ENCODE measurements at regions not wholly inside any gene's neighbourhood (a gene's known extent, or its start where the extent isn't known, plus 50 kb on each side); places are given as distances from the start of the nearest gene placed in this dataset.

DNA sequence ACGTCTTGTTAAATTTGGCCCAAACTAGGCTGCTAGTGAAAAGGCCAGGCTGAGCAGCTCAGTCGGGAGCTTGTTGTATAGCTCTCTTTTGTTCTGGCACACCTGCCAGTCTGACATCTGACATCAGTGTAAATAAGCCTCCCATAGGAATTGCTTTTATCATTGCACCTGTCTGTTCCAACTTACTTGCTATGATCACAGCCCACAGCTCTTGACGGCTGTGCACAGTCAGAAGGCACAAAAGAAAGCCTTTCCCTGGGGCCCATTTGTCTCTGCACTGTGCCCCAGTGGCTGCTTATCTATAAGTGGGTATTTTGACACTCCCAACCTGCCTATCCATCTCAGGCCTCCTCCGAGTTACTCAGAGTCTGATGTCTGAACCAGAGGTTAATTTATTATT is 324.5 kb downstream of the NUAK1 start:
- no peak overlapping the region for H3K27ac ChIP-seq
- no peak overlapping the region for H3K4me3 ChIP-seq

DNA sequence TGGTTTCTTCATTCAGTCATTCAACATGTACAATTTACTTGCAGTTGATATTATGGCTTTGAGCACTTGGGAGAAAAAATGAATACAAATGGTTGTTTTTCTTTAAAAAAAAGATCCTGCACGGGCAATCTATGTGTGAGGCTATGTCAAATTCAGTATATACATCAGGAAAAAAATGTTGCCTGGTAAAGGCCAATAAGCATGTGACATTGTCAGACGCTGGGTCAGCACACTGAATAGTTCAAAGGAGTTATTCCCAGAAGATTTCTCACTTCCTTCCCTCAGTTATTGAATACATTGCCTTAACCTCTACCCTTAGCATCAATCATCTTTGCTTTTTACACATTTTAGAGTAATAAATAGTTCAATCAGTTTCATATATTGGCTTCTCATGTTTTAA is 319.2 kb downstream of the NUAK1 start:
- H3K4me3 ChIP-seq, result no peak overlapping the region

DNA sequence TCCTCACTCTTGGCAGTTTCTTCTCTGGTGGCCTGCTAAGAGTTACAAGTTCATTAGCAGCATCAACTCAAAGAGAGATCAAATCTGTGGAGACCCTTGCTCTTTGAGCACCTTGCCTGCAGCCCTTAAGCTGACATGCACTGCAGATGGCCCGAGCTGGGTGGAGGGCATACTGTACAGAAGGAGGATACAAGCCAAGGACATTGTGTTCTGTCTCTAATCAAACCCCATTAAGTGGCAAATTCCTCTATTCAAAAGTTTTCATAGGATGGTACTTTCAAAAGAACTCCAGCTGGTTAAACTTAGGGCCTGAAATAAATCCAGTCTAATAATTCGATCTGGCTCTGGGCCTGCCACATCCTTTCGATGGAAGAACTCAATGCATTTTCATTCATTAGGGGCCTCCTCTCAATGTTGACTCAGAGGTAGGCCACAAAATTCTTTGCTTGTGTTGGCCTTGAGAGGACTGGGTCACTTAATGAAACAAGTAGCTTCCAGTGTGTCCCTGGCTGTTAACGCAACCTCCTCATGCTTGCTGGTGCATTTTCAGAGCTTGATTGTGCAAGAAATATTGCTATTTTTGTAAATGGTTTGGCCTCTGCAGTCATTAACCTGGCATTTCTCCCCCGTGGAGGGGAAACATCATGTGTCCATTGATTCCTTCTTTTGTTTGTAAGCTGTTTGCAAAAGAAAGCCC is 318.2 kb downstream of the NUAK1 start:
- peak overlapping the region in 5 of 21 experiments; percentile 4 to 81 (median 36) for H3K27ac ChIP-seq
- no peak overlapping the region for H3K4me3 ChIP-seq

More for the DNA sequence above, 319.2 kb downstream of the NUAK1 start:
- peak overlapping the region in 1 of 21 experiments; percentile 52 for H3K27ac ChIP-seq

DNA sequence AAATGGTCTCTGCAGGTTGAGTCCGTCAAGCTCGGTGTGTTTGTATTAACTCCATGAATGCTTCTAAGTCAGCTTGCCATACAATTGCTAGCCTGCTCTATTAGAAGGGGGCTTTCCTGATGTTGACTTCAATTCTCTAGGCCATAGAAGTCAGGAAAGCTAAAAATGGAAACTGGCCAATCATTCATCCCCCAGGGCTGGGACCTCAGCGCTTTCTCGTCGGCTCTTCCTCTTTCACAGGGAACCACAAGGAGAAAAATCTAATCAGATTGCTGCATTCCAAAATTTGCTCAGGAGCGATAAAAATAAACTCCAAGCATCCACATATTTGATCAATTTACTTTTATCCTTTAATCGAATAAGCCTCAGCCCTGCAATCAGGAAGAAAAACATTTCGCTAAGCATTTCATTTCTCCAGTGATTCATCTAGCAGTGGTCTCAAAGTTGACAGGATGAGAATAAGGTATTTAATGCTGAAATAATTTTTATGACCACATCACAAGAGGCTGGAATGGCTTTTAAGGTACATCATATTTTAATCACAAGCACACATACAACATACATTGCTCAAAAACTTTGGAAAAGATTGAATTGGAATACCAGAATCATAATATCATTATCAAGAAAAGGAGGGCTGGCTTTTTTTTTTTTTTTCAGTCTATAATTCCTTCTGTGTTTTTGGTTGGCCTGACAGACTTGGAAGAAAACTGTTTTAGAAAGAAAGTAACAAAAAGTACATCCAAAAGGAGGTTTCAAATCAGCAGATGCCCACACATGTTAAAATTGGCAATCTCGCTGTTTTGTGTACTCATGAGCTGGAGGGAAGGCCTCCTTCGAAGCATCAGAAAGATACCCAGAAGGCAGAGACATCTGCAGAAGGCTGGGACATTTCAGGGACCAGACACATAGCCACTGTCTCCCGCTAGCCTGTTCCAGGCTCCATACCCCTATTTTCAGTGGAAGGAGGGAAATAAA is 316.3 kb downstream of the NUAK1 start:
- peak overlapping the region in 6 of 21 experiments; percentile 36 to 81 (median 54) for H3K27ac ChIP-seq
- no peak overlapping the region for H3K4me3 ChIP-seq

DNA sequence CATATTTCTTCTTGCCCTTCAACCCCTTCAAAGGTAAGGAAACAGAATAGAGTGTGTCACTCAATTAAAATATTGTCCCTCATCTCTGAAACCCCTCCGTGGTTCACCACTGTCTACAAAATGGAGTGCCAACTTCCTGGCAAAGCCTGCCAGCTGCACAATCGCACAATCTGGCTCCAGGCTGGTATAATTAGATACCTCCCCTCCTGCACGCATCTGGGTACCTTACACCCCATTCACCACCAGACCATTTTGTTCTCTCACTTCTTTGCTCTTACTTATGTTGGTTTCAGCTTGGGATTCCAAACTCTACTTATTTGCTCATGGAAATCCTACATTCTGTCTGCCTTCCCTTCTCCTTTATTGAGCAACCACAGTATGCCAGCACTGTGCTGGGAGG is 314.9 kb downstream of the NUAK1 start:
- H3K4me3 ChIP-seq, result no peak overlapping the region
- H3K27ac ChIP-seq, result peak overlapping the region in 3 of 21 experiments; percentile 11 to 72 (median 56)

DNA sequence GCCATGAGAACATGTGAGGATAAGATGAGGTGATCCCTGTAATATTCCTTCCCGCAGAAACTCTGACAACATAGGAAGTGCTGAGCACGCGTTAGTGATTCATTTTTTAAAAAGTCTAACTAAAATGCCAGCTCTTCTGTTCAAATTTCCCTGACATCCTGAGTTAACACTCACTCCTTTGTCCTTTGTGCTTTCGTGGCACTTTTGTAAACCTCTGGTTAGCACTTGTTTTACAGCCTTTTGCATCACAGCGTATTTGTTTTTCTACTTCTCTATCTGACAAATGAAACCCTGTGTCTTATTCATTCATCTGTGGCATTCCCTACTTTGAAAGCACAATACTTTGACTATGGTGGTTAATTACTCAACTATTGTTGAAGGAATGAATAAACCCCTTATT is 313.6 kb downstream of the NUAK1 start:
- Histone ChIP-seq H3K4me3 (no peak overlapping the region), H3K27ac (peak overlapping the region in 3 of 21 experiments; percentile 11 to 72 (median 56))

DNA sequence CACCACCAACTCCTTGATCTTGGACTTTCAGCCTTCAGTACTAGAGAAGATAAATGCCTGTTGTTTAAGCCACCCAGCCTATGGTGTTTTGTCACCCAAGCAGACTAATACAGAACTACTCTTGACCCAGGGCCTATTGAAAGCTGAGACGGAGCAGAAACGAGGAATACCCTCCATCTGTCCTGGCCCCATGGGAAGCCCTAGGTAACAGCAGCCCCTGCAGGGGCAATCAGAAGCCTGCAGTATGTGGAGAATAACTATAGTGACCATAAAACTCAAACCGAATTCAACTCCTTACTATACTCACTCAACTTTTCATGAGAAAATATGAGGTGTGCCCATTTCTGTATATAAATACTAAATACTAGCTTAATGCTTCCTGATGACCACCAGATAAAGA is 307.4 kb downstream of the NUAK1 start:
- H3K27ac ChIP-seq, result no peak overlapping the region
- no peak overlapping the region for H3K4me3 ChIP-seq

DNA sequence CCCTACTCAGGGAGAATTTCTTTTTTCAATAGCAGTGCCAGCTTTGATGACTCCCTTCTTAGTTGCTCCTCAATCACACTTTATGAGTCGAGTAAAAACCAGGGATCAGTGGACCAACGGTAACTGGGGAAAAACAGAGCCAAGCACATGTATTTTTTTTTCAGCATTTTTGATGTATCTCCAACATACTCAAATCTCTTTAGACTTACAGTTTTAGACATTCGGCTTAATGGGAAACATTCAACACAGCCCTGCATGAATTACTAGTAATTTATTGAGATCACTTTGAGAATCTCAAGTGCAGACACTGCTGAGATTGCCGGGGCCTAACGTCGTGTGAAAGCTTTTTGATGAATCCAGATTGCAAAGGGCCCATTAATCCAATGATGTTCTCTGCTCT is 306.7 kb downstream of the NUAK1 start:
- H3K27ac ChIP-seq, result no peak overlapping the region

DNA sequence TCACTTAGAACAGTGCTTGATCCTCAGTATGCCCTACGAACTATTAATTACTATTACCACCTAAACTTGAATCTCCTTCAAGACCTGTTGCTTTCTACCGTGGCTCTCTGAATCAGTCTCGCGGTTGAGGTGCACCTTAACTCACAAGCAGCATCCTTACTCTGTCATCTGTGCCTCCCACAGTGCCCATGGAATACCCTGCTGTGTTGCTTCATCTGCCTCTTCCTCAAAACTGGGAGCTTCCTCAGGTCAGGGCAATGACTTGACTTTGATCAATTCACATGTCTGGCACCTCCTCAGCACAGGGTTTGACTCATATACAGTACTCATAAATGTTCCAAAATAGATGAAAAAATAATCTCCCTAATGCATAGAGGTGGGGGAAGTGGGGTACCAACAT is 305.9 kb downstream of the NUAK1 start:
- no peak overlapping the region for H3K27ac ChIP-seq
- H3K4me3 ChIP-seq, result no peak overlapping the region

More for the DNA sequence above, 306.7 kb downstream of the NUAK1 start:
- H3K4me3 ChIP-seq, result no peak overlapping the region

DNA sequence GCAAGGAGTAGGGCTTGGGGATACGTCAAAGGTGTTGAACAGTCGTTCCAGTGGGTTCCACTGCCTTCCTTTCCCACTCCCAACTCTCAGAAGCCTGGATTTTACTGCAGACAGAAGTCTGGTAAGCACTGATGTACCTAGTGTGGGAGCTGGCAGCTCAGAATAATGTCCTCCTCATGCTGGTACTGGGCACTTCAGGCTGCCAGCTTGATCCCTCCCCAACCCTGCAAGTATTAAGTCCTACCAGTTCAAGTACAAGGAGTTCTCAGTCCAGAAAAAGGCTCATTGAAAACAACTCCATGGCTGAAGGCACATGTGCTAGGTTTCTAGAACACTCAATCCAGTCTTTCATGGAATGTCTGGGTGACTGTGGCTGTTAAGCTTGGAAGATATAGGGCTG is 304.3 kb downstream of the NUAK1 start:
- Histone ChIP-seq H3K27ac (no peak overlapping the region), H3K4me3 (no peak overlapping the region)

DNA sequence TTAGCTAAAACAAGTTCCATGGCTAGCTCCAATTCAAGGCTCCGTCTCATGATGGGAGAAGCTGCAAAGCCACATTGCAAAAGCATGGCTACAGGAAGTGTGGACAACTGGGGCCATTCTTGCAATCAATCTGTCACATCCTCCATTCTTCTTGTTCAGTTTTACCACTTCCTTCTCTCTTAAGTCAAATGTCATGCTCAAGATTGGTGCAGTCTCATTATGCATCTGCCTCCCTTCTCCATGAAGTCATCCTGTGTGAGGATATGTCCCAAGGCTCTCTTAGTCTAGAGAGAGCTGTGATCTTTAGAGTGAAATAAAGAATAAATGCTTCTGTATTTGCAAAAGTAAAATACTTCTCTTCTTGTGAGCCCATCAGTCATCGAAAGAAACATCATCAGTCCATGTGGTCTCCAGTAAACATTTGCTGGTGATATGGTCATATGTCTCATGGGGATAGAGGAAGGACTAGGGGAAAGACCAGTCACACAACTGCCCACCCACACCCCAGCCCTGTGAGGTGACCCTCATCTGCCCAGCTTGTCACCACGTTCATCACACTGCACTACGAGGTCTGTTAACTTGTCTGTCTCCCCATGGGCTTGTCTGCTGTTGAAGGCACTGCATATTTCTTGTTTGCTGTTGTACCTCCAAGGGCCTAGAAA is 303.0 kb downstream of the NUAK1 start:
- Histone ChIP-seq H3K27ac (no peak overlapping the region), H3K4me3 (no peak overlapping the region)

DNA sequence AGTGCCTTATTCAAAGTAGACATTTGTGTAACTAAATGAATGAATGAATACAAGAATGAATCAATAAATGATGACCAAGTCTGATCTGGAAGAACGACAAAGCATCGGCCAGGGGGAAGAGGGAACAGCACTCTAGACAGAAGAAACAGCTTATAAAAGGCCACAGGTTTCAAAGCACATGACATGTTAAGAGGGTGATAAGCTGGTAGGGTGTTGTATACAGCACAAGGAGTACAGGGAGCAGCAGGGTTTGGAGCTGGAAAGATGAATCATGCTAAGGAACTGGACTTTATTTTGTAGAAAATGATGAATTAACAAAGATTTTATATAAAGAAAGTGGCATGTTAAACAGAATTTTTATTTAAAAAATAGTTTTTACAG is 302.5 kb downstream of the NUAK1 start:
- H3K4me3 ChIP-seq, result no peak overlapping the region
- H3K27ac ChIP-seq, result no peak overlapping the region

DNA sequence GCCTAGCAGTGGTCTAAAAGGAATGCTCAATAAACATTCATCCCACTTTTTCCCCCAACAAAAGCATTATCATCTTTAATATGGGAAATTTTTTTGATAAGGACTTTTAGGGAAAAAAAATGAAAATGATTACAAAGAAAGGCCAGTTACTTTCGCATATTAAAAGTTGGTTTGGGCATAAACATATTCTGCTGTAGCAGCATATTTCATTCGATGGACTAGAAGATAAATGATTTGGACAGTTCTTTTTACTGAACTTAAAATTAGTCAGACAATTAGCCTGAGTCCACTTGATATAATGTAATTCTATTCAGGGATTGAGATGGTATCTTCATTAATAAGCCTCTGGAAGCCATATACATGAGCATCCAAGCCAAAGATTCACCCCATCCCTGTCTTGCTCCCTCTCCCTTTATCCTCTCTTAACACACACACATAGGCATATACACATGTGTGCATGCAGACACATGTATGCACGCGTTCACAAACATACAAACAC is 299.1 kb downstream of the NUAK1 start:
- Histone ChIP-seq H3K4me3 (no peak overlapping the region), H3K27ac (no peak overlapping the region)

DNA sequence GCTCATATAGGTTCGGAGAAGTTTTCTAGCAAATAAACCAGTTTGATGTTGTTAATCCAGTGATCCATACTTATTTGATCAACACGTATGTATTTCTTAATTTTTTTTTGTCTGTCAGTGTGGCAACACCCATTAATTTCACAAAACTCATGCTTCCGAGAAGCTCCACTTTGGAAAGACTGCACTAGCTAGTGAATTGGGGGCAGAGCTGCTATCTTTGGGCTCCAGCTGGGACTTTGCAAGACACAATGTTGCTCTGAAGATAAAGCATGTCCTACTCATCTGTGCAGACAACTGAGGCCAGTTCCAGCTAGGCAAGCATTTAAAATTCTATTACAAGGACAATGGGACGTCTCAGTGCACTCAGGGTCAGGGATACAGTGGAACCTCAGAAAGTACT is 298.4 kb downstream of the NUAK1 start:
- H3K27ac ChIP-seq, result no peak overlapping the region
- H3K4me3 ChIP-seq, result no peak overlapping the region

DNA sequence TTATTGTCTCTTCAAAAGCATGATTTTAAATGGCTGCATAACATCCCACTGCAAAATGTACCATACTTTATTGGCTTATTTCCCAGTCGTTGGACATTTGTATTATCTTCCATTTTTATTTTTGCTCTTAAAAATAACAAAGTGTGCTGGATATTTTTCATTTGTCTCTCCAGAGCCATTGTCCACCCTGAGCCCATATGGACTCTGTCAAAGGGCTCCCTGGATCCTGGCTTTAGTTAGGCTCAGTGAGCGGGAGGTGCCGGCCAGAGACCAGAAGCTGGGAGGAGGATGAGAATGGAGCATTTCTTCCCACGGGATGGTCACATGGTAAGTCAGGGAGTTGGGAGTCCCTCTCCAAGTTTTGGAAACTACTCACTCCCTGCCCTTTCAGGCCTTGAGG is 296.9 kb downstream of the NUAK1 start:
- H3K27ac ChIP-seq, result no peak overlapping the region
- H3K4me3 ChIP-seq, result no peak overlapping the region

DNA sequence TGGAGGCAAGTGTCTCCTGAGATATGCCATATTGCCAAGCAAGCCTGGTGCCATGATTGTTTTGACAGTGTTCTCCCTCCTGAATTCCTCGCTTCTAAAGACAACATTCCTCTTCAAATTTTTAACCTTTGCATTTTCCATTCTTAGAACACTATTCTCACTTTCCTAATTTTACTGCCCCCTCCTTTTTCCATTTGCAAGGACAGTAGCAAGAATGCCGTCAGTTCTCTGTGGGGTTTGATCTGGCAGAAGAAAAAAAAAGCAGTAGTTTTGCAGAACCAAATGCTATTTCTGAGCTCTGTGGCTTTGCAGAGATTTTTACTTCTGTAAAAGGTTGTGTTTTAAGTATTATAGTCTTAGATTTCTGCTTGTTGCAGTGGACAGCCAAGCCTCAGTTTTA is 295.2 kb downstream of the NUAK1 start:
- no peak overlapping the region for H3K27ac ChIP-seq
- H3K4me3 ChIP-seq, result no peak overlapping the region

DNA sequence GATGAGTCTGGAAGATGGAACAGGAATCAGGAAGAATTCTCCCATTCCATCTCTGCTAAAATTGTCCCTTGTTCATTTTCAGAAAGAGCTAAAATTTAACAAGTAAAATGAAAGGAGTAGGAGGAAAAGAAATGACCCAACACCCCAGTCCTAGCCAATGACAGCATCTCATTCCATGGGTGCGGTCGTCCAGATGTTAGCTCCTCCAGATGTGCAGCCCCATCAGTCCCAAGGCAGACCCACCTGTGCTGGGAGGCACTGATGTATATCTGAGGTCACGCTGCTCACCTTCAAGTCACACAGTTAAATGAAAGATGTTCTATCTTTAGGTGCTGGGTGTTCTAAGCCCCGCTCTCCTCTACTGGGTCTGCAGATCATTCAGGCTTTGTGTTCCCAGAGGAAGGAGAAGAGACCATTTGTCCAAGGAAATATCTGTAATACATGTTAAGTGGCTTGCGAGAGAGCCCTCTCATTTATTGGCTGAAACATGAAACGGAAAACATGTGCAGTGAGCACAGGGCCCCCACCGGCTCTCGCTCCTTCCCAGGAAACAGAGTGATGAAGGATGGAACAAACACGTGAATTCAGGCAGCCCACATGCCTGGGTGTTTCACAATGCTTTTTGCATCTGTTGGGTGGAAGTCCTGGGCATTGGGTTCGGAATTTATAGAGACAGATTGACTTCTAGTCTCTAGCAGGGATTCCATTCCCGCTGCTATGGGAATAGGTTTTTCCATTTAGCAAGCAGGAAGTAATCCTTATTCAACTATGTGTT is 294.6 kb downstream of the NUAK1 start:
- Histone ChIP-seq H3K27ac (no peak overlapping the region), H3K4me3 (no peak overlapping the region)

DNA sequence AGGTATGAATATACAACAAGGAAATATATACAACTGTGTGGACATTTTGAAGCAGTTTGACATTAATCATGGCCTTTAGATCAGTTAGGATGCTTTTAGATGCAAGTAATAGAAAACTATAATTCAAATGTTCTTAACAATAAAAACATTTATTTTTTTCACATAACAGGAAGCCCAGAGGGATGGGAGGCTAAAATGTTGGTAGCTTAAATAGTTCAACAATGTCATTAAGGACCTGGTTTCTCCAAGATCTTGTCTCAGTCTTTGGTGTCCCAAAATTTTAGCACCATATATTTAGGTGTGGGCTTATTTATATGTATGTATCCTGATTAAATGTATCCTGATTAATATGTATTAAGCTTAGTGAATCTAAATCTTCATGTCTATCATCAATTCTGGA is 292.4 kb downstream of the NUAK1 start:
- no peak overlapping the region for H3K27ac ChIP-seq
- H3K4me3 ChIP-seq, result no peak overlapping the region

DNA sequence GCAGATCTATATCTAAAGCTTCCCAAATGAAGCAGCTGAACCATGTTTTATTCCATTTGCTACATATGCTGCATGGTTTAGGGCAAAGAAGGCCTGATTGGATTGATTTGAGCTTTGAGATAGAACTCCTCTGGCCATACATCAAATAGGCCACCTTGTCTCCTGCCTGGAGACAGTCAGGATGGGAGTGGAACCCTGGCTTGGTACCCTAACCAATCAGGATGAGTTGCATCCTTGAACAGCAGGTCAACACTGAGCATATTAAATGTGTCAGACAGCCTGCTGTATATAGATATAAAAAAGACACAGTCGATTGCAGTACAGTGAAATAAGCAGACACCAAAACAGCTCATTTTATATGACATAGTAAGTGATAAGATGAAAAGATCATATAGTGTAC is 291.7 kb downstream of the NUAK1 start:
- no peak overlapping the region for H3K27ac ChIP-seq

DNA sequence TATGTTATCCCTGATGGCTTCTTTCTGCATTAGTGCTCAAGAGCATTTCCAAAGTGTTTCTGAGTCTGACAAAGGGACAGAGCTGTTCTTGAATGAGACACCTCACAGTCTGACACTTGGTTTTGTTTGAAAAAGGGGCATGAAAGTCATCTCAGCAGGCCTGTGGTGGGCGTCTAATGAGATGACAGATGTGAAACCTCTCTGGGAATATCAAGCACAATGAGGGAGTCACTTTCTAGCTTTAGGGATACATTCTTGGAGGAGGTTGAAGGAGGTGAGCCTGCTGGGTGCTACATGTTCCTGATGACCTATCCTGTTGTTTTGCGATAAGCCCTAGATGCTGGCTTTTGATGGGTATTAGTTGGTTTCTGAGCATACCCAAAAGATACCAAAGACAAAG is 290.5 kb downstream of the NUAK1 start:
- Histone ChIP-seq H3K27ac (no peak overlapping the region), H3K4me3 (no peak overlapping the region)

More for the DNA sequence above, 291.7 kb downstream of the NUAK1 start:
- H3K4me3 ChIP-seq, result no peak overlapping the region

Data from skin epidermis (tissue), 12 donors.